ENCODE measurements at regions not wholly inside any gene's neighbourhood (a gene's known extent, or its start where the extent isn't known, plus 50 kb on each side); places are given as distances from the start of the nearest gene placed in this dataset.
"Not testable (repeated sequence)": the region's sequence is repeated elsewhere in the genome, so short reads cannot be mapped to it uniquely, and the experiment has no call there.

DNA sequence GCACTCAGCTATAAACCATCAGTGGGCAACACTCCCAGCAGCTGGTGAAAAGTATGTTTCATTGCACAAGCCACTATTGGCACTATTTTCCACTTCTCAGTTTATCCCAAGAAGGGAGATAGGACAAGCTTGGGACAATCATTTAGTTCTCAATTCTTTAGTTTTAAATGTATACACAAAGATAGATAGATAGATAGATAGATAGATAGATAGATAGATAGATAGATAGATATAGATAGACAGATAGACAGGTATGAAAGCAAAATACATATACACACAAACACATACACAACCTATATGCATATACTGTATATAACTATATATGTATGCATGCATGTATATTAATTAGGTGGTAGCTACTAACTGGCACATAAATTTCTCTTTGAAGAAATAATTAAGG is 411.6 kb upstream of the KCND2 start:
- H3K4me1 ChIP-seq (ENCODE audit: insufficient read depth, low read length), result no peaks in the 10 kb centered on the region
- POLR2A ChIA-PET, result no interaction called here
- CTCF ChIA-PET, result no interaction called here
- Mint-ChIP-seq H3K36me3 (no peaks in the 10 kb centered on the region), H3K4me3 (no peak overlapping the region), H3K9me3 (peaks cover 10 to 30% (median 18%) of the 10 kb centered on the region in 5 donors), H3K27ac (no peak overlapping the region), H3K4me1 (no peaks in the 10 kb centered on the region), H3K27me3 (no peaks in the 10 kb centered on the region)
- no peaks in the 10 kb centered on the region for H3K36me3 ChIP-seq (ENCODE audit: insufficient read depth, low read length)
- H3K27ac ChIP-seq (ENCODE audit: low read depth, low read length), result no peak overlapping the region
- no peak for DNase-seq
- no peak overlapping the region for H3K4me3 ChIP-seq (ENCODE audit: low read length)
- H3K9me3 ChIP-seq (ENCODE audit: low read length), result no peaks in the 10 kb centered on the region
- H3K27me3 ChIP-seq (ENCODE audit: insufficient read depth, low read length, poor library complexity, severe bottlenecking), result no peaks in the 10 kb centered on the region

DNA sequence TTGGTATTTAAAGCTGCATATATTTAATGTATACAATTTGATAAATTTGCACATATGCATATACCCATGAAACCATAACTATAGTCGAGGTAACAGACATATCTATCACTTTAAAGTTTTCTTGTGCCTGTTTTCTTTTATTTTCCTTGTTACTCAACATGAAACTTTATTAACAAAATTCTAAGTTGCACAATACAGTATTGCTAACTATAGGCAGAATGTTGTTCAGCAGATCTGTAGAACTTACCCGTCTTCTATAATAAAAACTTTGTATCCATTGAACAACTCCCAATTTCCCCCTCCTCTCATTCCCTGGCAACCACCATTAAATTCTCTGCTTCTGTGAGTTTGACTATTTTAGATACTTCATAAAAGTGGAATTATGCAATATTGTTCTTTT is 404.6 kb upstream of the KCND2 start:
- H3K9me3 ChIP-seq (ENCODE audit: low read length), result no peaks in the 10 kb centered on the region
- no peaks in the 10 kb centered on the region for H3K4me1 Mint-ChIP-seq
- H3K27ac ChIP-seq (ENCODE audit: low read depth, low read length), result no peak overlapping the region
- H3K9me3 Mint-ChIP-seq, result peaks cover 1 to 21% (median 10%) of the 10 kb centered on the region in 5 donors
- CTCF ChIA-PET, result no interaction called here
- no peaks in the 10 kb centered on the region for H3K27me3 Mint-ChIP-seq
- no peak overlapping the region for H3K27ac Mint-ChIP-seq
- H3K36me3 ChIP-seq (ENCODE audit: insufficient read depth, low read length), result no peaks in the 10 kb centered on the region
- no peaks in the 10 kb centered on the region for H3K36me3 Mint-ChIP-seq
- no peak for DNase-seq
- no peaks in the 10 kb centered on the region for H3K4me1 ChIP-seq (ENCODE audit: insufficient read depth, low read length)
- no peaks in the 10 kb centered on the region for H3K27me3 ChIP-seq (ENCODE audit: insufficient read depth, low read length, poor library complexity, severe bottlenecking)
- no peak overlapping the region for H3K4me3 ChIP-seq (ENCODE audit: low read length)
- POLR2A ChIA-PET, result no interaction called here
- no peak overlapping the region for H3K4me3 Mint-ChIP-seq

DNA sequence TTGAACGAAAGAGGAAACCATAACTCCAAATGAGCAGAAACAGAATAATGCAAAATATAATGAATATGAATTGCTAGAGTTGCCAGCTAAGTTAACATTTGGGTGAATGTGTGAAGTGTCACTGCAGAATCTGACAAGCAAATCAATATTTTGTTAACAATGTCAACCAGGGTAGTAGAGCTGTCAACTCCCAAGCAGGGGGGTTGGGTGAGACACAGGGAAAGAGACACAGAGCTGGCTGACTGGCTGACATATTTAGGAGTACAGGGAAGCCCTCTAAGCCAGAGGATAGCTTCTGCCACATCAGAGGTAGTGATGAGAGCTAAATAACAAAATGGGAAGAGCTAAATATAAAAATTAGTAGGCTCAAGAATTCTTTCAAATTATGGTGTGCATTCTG is 393.1 kb upstream of the KCND2 start:
- Histone ChIP-seq H3K4me3 (ENCODE audit: low read length) (no peak overlapping the region), H3K9me3 (ENCODE audit: low read length) (no peaks in the 10 kb centered on the region), H3K36me3 (ENCODE audit: insufficient read depth, low read length) (no peaks in the 10 kb centered on the region), H3K27ac (ENCODE audit: low read depth, low read length) (no peak overlapping the region), H3K27me3 (ENCODE audit: insufficient read depth, low read length, poor library complexity, severe bottlenecking) (no peaks in the 10 kb centered on the region), H3K4me1 (ENCODE audit: insufficient read depth, low read length) (no peaks in the 10 kb centered on the region)
- no peak for DNase-seq
- Mint-ChIP-seq H3K9me3 (peaks cover 7 to 29% (median 11%) of the 10 kb centered on the region in 5 donors), H3K4me1 (no peaks in the 10 kb centered on the region), H3K27ac (no peak overlapping the region), H3K27me3 (no peaks in the 10 kb centered on the region), H3K4me3 (no peak overlapping the region), H3K36me3 (no peaks in the 10 kb centered on the region)
- ChIA-PET CTCF (no interaction called here), POLR2A (no interaction called here)

DNA sequence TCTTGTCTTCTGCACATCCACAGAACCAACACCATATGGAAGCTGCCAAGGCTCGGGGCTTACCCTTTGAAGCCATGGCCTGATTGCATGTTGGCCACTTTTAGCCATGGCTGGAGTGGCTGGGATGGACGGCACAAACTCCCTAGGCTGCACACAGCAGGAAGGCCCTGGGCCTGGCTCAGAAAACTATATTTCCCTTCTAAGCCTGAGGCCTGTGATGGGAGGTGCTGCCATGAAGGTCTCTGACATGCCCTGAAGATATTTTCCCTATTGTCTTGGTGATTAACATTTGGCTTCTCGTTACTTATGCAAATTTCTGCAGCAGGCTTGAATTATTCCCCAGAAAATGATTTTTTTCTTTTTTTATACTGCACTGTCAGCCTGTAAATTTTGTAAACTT is 387.0 kb upstream of the KCND2 start:
- CTCF ChIA-PET, result no interaction called here

DNA sequence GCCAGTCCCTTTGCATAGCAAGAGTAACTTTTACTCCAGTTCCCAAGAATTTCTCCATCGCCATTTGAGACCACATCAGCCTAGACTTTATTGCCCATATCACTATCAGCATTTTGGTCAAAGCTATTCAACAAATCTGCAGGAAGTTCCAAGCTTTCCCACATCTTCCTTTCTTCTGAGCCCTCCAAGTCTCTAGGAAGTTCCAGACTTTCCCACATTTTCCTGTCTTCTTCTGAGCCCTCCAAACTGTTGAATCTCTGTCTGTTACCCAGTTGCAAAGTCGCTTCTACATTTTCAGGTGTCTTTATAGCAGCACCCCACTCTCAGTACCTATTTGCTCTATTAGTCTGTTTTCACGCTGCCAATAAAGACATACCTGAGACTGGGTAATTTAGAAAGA is 386.4 kb upstream of the KCND2 start:
- H3K4me3 Mint-ChIP-seq; POLR2A ChIA-PET; H3K4me3 ChIP-seq (ENCODE audit: low read length); H3K27ac Mint-ChIP-seq; H3K9me3 ChIP-seq (ENCODE audit: low read length); H3K4me1 Mint-ChIP-seq; H3K27me3 Mint-ChIP-seq; H3K36me3 ChIP-seq (ENCODE audit: insufficient read depth, low read length); H3K27ac ChIP-seq (ENCODE audit: low read depth, low read length); H3K36me3 Mint-ChIP-seq; DNase-seq; CTCF ChIA-PET; H3K27me3 ChIP-seq (ENCODE audit: insufficient read depth, low read length, poor library complexity, severe bottlenecking); H3K4me1 ChIP-seq (ENCODE audit: insufficient read depth, low read length): not testable (repeated sequence)
- peaks cover 8 to 31% (median 19%) of the 10 kb centered on the region in 5 donors for H3K9me3 Mint-ChIP-seq

More for the DNA sequence above, 387.0 kb upstream of the KCND2 start:
- Mint-ChIP-seq H3K9me3 (peaks cover 8 to 28% (median 20%) of the 10 kb centered on the region in 5 donors), H3K36me3 (no peaks in the 10 kb centered on the region), H3K27ac (no peak overlapping the region), H3K27me3 (no peaks in the 10 kb centered on the region), H3K4me3 (no peak overlapping the region), H3K4me1 (no peaks in the 10 kb centered on the region)
- H3K4me1 ChIP-seq (ENCODE audit: insufficient read depth, low read length), result no peaks in the 10 kb centered on the region
- POLR2A ChIA-PET, result no interaction called here
- H3K4me3 ChIP-seq (ENCODE audit: low read length), result no peak overlapping the region
- H3K27ac ChIP-seq (ENCODE audit: low read depth, low read length), result no peak overlapping the region
- no peaks in the 10 kb centered on the region for H3K36me3 ChIP-seq (ENCODE audit: insufficient read depth, low read length)
- DNase-seq, result no peak
- no peaks in the 10 kb centered on the region for H3K27me3 ChIP-seq (ENCODE audit: insufficient read depth, low read length, poor library complexity, severe bottlenecking)
- H3K9me3 ChIP-seq (ENCODE audit: low read length), result no peaks in the 10 kb centered on the region

DNA sequence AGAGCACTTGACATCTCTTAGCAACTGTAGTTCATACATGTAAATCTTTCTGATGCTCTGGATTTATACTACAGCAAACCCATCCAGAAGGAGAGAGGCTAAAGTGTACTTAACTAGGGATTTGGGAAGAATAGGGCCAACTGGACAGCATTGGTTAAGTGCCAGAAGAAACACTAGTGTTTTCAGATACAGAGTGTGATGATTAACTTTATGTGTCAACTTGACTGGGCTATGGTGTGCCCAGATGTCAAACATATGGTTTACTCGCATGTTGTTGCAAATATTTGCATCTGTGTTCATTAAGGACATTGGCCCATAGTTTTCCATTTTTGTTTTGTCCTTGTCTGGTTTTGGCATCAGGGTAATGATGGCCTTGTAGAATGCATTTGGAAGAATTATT is 384.7 kb upstream of the KCND2 start:
- ChIA-PET CTCF (no interaction called here), POLR2A (no interaction called here)
- DNase-seq, result no peak
- Mint-ChIP-seq H3K4me1 (no peaks in the 10 kb centered on the region), H3K4me3 (no peak overlapping the region), H3K36me3 (no peaks in the 10 kb centered on the region), H3K27ac (no peak overlapping the region), H3K9me3 (peaks cover 9 to 36% (median 14%) of the 10 kb centered on the region in 5 donors), H3K27me3 (no peaks in the 10 kb centered on the region)
- H3K4me3 ChIP-seq (ENCODE audit: low read length), result no peak overlapping the region
- no peaks in the 10 kb centered on the region for H3K36me3 ChIP-seq (ENCODE audit: insufficient read depth, low read length)
- H3K27ac ChIP-seq (ENCODE audit: low read depth, low read length), result no peak overlapping the region
- H3K4me1 ChIP-seq (ENCODE audit: insufficient read depth, low read length), result no peaks in the 10 kb centered on the region
- H3K9me3 ChIP-seq (ENCODE audit: low read length), result no peaks in the 10 kb centered on the region
- no peaks in the 10 kb centered on the region for H3K27me3 ChIP-seq (ENCODE audit: insufficient read depth, low read length, poor library complexity, severe bottlenecking)

DNA sequence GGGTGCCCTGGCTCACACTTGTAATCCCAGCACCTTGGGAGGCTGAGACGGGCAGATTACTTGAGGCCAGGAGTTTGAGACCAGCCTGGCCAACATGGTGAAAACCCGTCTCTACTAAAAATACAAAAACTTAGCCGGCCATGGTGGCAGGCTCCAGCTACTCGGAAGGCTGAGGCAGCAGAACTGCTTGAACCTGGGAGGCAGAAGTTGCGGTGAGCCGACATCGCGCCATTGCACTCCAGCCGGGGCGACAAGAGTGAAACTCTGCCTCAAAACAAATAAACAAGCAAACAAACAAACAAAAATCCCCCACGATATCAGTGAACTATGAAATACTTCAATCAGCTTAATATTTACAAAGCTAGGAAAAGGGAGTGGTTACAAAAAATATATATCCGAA is 382.3 kb upstream of the KCND2 start:
- Histone ChIP-seq H3K9me3 (ENCODE audit: low read length) (no peaks in the 10 kb centered on the region), H3K4me1 (ENCODE audit: insufficient read depth, low read length) (no peaks in the 10 kb centered on the region), H3K27ac (ENCODE audit: low read depth, low read length) (no peak overlapping the region), H3K27me3 (ENCODE audit: insufficient read depth, low read length, poor library complexity, severe bottlenecking) (no peaks in the 10 kb centered on the region), H3K4me3 (ENCODE audit: low read length) (no peak overlapping the region), H3K36me3 (ENCODE audit: insufficient read depth, low read length) (no peaks in the 10 kb centered on the region)
- POLR2A ChIA-PET, result no interaction called here
- Mint-ChIP-seq H3K4me3 (no peak overlapping the region), H3K27me3 (no peaks in the 10 kb centered on the region), H3K36me3 (no peaks in the 10 kb centered on the region), H3K9me3 (peaks cover 7 to 28% (median 12%) of the 10 kb centered on the region in 5 donors), H3K27ac (no peak overlapping the region), H3K4me1 (no peaks in the 10 kb centered on the region)
- CTCF ChIA-PET, result no interaction called here
- no peak for DNase-seq

DNA sequence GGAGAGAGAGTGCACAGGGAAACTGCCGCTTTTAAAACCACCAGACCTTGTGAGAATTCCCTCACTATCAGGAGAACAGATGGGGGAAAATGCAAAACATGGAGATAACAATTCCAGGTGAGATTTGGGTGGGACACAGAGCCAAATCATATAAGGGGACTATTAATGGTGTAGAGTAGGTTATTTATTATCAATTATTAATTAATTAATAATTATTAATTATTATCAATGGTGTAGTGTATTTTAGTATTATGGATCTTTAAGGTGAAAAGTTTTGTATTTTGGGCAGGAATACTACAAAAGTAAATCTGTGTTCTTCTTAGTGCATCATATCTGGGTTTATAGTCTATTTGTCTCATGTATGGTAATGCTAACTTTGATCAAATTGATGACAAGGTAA is 377.7 kb upstream of the KCND2 start:
- Histone ChIP-seq H3K27me3 (ENCODE audit: insufficient read depth, low read length, poor library complexity, severe bottlenecking) (no peaks in the 10 kb centered on the region), H3K4me3 (ENCODE audit: low read length) (no peak overlapping the region), H3K27ac (ENCODE audit: low read depth, low read length) (no peak overlapping the region), H3K9me3 (ENCODE audit: low read length) (no peaks in the 10 kb centered on the region), H3K36me3 (ENCODE audit: insufficient read depth, low read length) (no peaks in the 10 kb centered on the region), H3K4me1 (ENCODE audit: insufficient read depth, low read length) (no peaks in the 10 kb centered on the region)
- H3K27me3 Mint-ChIP-seq, result no peaks in the 10 kb centered on the region
- POLR2A ChIA-PET, result no interaction called here
- no peak overlapping the region for H3K4me3 Mint-ChIP-seq
- H3K4me1 Mint-ChIP-seq, result no peaks in the 10 kb centered on the region
- peaks cover 8 to 17% (median 14%) of the 10 kb centered on the region in 5 donors for H3K9me3 Mint-ChIP-seq
- H3K27ac Mint-ChIP-seq, result no peak overlapping the region
- no peak for DNase-seq
- CTCF ChIA-PET, result no interaction called here
- H3K36me3 Mint-ChIP-seq, result no peaks in the 10 kb centered on the region

DNA sequence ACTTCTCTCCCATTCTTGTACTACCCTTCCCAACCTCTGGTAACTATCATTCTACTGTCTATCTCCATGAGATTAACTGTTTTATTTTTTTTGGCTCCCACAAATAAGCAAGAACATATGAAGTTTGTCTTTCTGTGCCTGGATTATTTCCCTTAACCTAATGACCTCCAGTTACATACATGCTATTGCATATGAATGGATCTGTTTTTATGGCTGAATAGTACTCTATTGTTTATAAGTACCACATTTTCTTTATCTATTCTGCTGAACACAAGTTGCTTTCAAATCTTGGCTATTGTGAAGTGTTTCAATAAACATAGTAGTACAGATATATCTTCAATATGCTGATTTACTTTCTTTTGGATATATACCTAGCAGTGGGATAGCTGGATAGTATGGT is 376.6 kb upstream of the KCND2 start:
- ChIA-PET POLR2A (no interaction called here), CTCF (no interaction called here)
- Mint-ChIP-seq H3K9me3 (peaks cover 7 to 15% (median 9%) of the 10 kb centered on the region in 5 donors), H3K27ac (no peak overlapping the region), H3K36me3 (no peaks in the 10 kb centered on the region), H3K4me1 (no peaks in the 10 kb centered on the region), H3K27me3 (no peaks in the 10 kb centered on the region), H3K4me3 (no peak overlapping the region)
- no peaks in the 10 kb centered on the region for H3K4me1 ChIP-seq (ENCODE audit: insufficient read depth, low read length)
- no peaks in the 10 kb centered on the region for H3K27me3 ChIP-seq (ENCODE audit: insufficient read depth, low read length, poor library complexity, severe bottlenecking)
- H3K27ac ChIP-seq (ENCODE audit: low read depth, low read length), result no peak overlapping the region
- DNase-seq, result no peak
- H3K4me3 ChIP-seq (ENCODE audit: low read length), result no peak overlapping the region
- no peaks in the 10 kb centered on the region for H3K36me3 ChIP-seq (ENCODE audit: insufficient read depth, low read length)
- H3K9me3 ChIP-seq (ENCODE audit: low read length), result no peaks in the 10 kb centered on the region

Data from CD8-positive, alpha-beta memory T cell (primary cell).